SU-DHL-6 (cell line): ENCODE measurements at regions not wholly inside any gene's neighbourhood (a gene's known extent, or its start where the extent isn't known, plus 50 kb on each side); places are given as distances from the start of the nearest gene placed in this dataset.

Source experiments
- H2AFZ ChIP-seq: fragments of 200-600 bp; sonication (generic); 2 replicates; pipeline ENCODE4 v1.6.1; 2014; ENCODE audit warnings: low read depth, mild to moderate bottlenecking, moderate library complexity, mixed read lengths, antibody characterized with exemption, low read length; ENCODE audit not compliant: severe bottlenecking
- H3F3A ChIP-seq: fragments of 200-600 bp; shearing (Covaris generic); 2 replicates; pipeline ENCODE4 v1.6.0; 2016; ENCODE audit warnings: antibody characterized with exemption, mild to moderate bottlenecking; ENCODE audit not compliant: insufficient read depth
- H3K27ac ChIP-seq: fragments of 200-600 bp; sonication (generic); 2 replicates; pipeline ENCODE4 v1.5.1; 2016; ENCODE audit warnings: low read depth, mild to moderate bottlenecking, low read length, moderate library complexity, mixed read lengths
- H3K27me3 ChIP-seq: fragments of 200-600 bp; sonication (generic), shearing (Covaris generic); 2 replicates; pipeline ENCODE4 v1.6.0; 2014; ENCODE audit warnings: mild to moderate bottlenecking, low read length
- H3K36me3 ChIP-seq: fragments of 200-600 bp; sonication (generic); 2 replicates; pipeline ENCODE4 v1.6.1; 2014; ENCODE audit warnings: mild to moderate bottlenecking, low read length, mixed read lengths
- H3K4me2 ChIP-seq: fragments of 300-600, 200-600 bp; shearing (Covaris generic), sonication (generic); 2 replicates; pipeline ENCODE4 v1.6.0; 2014; ENCODE audit warnings: low read length, low read depth, mild to moderate bottlenecking; ENCODE audit not compliant: poor library complexity, severe bottlenecking
- H3K4me3 ChIP-seq: fragments of 200-600 bp; sonication (generic); 2 replicates; pipeline ENCODE4 v1.5.1; 2014; ENCODE audit warnings: antibody characterized with exemption, low read length, mild to moderate bottlenecking, mixed read lengths; ENCODE audit not compliant: insufficient read depth, poor library complexity, severe bottlenecking
- H3K79me2 ChIP-seq: fragments of 200-600 bp; sonication (generic); 2 replicates; pipeline ENCODE4 v1.6.1; 2014; ENCODE audit warnings: mild to moderate bottlenecking, low read length, moderate library complexity; ENCODE audit not compliant: insufficient read depth
- H3K9ac ChIP-seq: fragments of 200-600 bp; sonication (generic); 2 replicates; pipeline ENCODE4 v1.7.0; 2014; ENCODE audit warnings: mild to moderate bottlenecking, low read length
- H3K9me2 ChIP-seq: fragments of 200-600 bp; sonication (generic); replicated peaks from 2 replicates; pipeline ENCODE4 v1.6.1; 2014; ENCODE audit warnings: low read length; ENCODE audit not compliant: insufficient read depth
- H3K9me3 ChIP-seq: fragments of 200-600 bp; sonication (generic); 2 replicates; pipeline ENCODE4 v1.6.1; 2014; ENCODE audit warnings: low read length, mixed read lengths; ENCODE audit not compliant: insufficient read depth
- H4K20me1 ChIP-seq: fragments of 200-600 bp; sonication (generic); 2 replicates; pipeline ENCODE4 v1.6.1; 2014; ENCODE audit warnings: low read depth, mild to moderate bottlenecking, antibody characterized with exemption, low read length, moderate library complexity, mixed read lengths
- EZH2phosphoT487 ChIP-seq: fragments of 200-600 bp; sonication (generic), shearing (Covaris generic); conservative IDR thresholded peaks from 2 replicates; pipeline ENCODE4 v1.6.1; 2018; ENCODE audit warnings: mild to moderate bottlenecking, antibody characterized with exemption, low read length, moderate library complexity, mixed read lengths
- TF ChIP-seq, protein P1 (sequence below): fragments of 200-600 bp; sonication (generic); IDR thresholded peaks from one replicate; pipeline ENCODE4 v1.5.1; 2017; ENCODE audit warnings: antibody characterized with exemption, mild to moderate bottlenecking, low read length, moderate library complexity; ENCODE audit not compliant: insufficient read depth, poor library complexity, severe bottlenecking

GRCh38 chr2:43075054-43075593 lies 151.3 kb downstream of the ZFP36L2 start:
- no peak overlapping the region for H3K4me2 ChIP-seq
- TF ChIP-seq EZH2phosphoT487 = no peak
- TF ChIP-seq, protein P1, sequence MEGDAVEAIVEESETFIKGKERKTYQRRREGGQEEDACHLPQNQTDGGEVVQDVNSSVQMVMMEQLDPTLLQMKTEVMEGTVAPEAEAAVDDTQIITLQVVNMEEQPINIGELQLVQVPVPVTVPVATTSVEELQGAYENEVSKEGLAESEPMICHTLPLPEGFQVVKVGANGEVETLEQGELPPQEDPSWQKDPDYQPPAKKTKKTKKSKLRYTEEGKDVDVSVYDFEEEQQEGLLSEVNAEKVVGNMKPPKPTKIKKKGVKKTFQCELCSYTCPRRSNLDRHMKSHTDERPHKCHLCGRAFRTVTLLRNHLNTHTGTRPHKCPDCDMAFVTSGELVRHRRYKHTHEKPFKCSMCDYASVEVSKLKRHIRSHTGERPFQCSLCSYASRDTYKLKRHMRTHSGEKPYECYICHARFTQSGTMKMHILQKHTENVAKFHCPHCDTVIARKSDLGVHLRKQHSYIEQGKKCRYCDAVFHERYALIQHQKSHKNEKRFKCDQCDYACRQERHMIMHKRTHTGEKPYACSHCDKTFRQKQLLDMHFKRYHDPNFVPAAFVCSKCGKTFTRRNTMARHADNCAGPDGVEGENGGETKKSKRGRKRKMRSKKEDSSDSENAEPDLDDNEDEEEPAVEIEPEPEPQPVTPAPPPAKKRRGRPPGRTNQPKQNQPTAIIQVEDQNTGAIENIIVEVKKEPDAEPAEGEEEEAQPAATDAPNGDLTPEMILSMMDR = no peak
- H3K36me3 ChIP-seq = no peaks in the 10 kb centered on the region
- H2AFZ ChIP-seq = no peak overlapping the region
- H3K4me3 ChIP-seq = no peak overlapping the region
- no peaks in the 10 kb centered on the region for H3K79me2 ChIP-seq
- H3K9ac ChIP-seq = no peak overlapping the region
- H3K27me3 ChIP-seq = no peaks in the 10 kb centered on the region
- no peak overlapping the region for H3K27ac ChIP-seq
- H4K20me1 ChIP-seq = no peaks in the 10 kb centered on the region
- H3K9me2 ChIP-seq = no peaks in the 10 kb centered on the region
- no peaks in the 10 kb centered on the region for H3F3A ChIP-seq
- no peaks in the 10 kb centered on the region for H3K9me3 ChIP-seq

- Histone ChIP-seq H3K27ac (no peak overlapping the region), H3K9me3 (no peaks in the 10 kb centered on the region), H3K4me2 (no peak overlapping the region), H3K9ac (no peak overlapping the region), H3K4me3 (no peak overlapping the region), H4K20me1 (no peaks in the 10 kb centered on the region), H2AFZ (no peak overlapping the region), H3K9me2 (no peaks in the 10 kb centered on the region), H3K27me3 (no peaks in the 10 kb centered on the region), H3K36me3 (no peaks in the 10 kb centered on the region), H3F3A (no peaks in the 10 kb centered on the region), H3K79me2 (no peaks in the 10 kb centered on the region)
- TF ChIP-seq, protein P1 = no peak
- no peak for TF ChIP-seq EZH2phosphoT487
These were observed 151.8 kb downstream of the ZFP36L2 start for GRCh38 chr2:43074592-43075053.

- no peaks in the 10 kb centered on the region for H3K9me2 ChIP-seq
- no peak overlapping the region for H3K4me2 ChIP-seq
- H3K36me3 ChIP-seq = no peaks in the 10 kb centered on the region
- H3F3A ChIP-seq = no peaks in the 10 kb centered on the region
- H3K4me3 ChIP-seq = no peak overlapping the region
- no peaks in the 10 kb centered on the region for H4K20me1 ChIP-seq
- H3K27ac ChIP-seq = no peak overlapping the region
- H3K27me3 ChIP-seq = no peaks in the 10 kb centered on the region
- TF ChIP-seq, protein P1 = no peak
- TF ChIP-seq EZH2phosphoT487 = no peak
- H3K9me3 ChIP-seq = no peaks in the 10 kb centered on the region
- no peak overlapping the region for H3K9ac ChIP-seq
- no peak overlapping the region for H2AFZ ChIP-seq
- H3K79me2 ChIP-seq = no peaks in the 10 kb centered on the region
These were observed 152.4 kb downstream of the ZFP36L2 start for GRCh38 chr2:43074052-43074451.
